SK-N-SH (cell line): ENCODE measurements at regions not wholly inside any gene's neighbourhood (a gene's known extent, or its start where the extent isn't known, plus 50 kb on each side); places are given as distances from the start of the nearest gene placed in this dataset.

ENCODE experiments used
- ELF1 ChIP-seq: IDR thresholded peaks from 2 replicates; pipeline ENCODE4 v1.4.0; 2012
- SIN3A ChIP-seq: IDR thresholded peaks from 2 replicates; pipeline ENCODE4 v1.6.1; 2012; ENCODE audit warnings: low read depth, mild to moderate bottlenecking, low read length, moderate library complexity, borderline replicate concordance
- SMC3 ChIP-seq: IDR thresholded peaks from 2 replicates; pipeline ENCODE4 v1.6.1; 2012; ENCODE audit warnings: low read depth, low read length, improper control_type of control experiment
- YY1 ChIP-seq: IDR thresholded peaks from 2 replicates; pipeline ENCODE4 v1.4.0; 2012; ENCODE audit warnings: low read depth, mild to moderate bottlenecking
- TF ChIP-seq, protein P1 (sequence below): fragments of 200-600 bp; sonication (generic); IDR thresholded peaks from 2 replicates; pipeline ENCODE4 v1.6.1; 2017; ENCODE audit warnings: antibody characterized with exemption, mild to moderate bottlenecking, moderate library complexity

DNA sequence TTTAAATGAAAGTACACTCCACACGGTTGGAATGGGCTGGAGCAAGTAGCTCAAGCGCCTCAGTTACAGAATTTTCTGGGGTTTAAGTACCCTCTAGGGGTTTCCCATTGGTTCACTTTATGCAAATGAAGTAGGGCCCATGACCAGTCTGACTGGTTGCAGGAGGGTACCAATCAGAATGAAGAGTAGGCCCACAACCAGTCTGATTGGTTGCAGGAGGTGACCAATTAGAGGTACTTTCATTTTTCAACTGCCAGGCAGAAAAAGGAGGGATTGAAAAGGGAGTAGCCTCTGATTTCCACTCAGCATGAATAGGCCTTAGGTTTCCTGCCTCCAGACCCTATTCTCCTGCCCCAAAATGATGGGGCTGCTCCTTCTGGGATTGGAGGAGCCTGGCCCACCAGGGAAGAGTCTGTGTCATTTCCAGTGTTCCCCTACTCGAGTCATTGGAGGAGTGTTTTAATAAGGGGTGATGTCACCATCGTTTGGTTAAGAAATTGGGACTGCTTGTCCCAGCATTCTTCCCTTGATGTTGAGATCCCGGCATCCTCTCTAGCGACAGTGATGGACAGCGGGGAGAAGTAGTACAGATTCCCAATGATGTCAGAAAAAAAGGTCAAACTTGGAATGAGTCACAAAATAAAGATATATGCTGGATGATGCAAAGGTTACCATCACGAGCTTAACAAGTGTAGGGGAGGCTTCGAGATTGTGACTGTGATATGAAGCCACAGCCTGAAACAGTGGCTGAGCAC lies 210.4 kb downstream of the SH3BP4 start:
- TF ChIP-seq YY1 (no peak), ELF1 (no peak), SIN3A (no peak), SMC3 (no peak)
- TF ChIP-seq, protein P1, sequence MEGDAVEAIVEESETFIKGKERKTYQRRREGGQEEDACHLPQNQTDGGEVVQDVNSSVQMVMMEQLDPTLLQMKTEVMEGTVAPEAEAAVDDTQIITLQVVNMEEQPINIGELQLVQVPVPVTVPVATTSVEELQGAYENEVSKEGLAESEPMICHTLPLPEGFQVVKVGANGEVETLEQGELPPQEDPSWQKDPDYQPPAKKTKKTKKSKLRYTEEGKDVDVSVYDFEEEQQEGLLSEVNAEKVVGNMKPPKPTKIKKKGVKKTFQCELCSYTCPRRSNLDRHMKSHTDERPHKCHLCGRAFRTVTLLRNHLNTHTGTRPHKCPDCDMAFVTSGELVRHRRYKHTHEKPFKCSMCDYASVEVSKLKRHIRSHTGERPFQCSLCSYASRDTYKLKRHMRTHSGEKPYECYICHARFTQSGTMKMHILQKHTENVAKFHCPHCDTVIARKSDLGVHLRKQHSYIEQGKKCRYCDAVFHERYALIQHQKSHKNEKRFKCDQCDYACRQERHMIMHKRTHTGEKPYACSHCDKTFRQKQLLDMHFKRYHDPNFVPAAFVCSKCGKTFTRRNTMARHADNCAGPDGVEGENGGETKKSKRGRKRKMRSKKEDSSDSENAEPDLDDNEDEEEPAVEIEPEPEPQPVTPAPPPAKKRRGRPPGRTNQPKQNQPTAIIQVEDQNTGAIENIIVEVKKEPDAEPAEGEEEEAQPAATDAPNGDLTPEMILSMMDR, result no peak
